ENCODE measurements at regions not wholly inside any gene's neighbourhood (a gene's known extent, or its start where the extent isn't known, plus 50 kb on each side); places are given as distances from the start of the nearest gene placed in this dataset.

GRCh38 chr3:72306800-72307341 lies 521.9 kb upstream of the PROK2 start:
- Histone ChIP-seq H3K4me3 (ENCODE audit: insufficient read depth, low read depth, low read length) (no peak overlapping the region), H2AK9ac (replicated peaks; ENCODE audit: low read depth, low read length, poor library complexity) (no peak overlapping the region), H3K23ac (ENCODE audit: low read depth, low read length) (no peak overlapping the region), H3K4me2 (ENCODE audit: low read depth, low read length) (no peak overlapping the region), H2BK15ac (ENCODE audit: low read depth, low read length) (no peak overlapping the region), H3K9ac (ENCODE audit: low read depth, low read length) (no peak overlapping the region), H4K5ac (ENCODE audit: low read depth, low read length) (no peak overlapping the region), H3K9me1 (ENCODE audit: insufficient read depth, low read length) (peaks cover 13% of the 10 kb centered on the region), H3K27me3 (ENCODE audit: control insufficient read depth, insufficient read depth, low read length) (peaks cover 5% of the 10 kb centered on the region; the same call in 1 of the 2 replicates), H3K56ac (ENCODE audit: extremely low read depth, insufficient read depth, low read length) (no peak overlapping the region), H2BK120ac (ENCODE audit: low read depth, low read length) (no peak overlapping the region), H2BK5ac (ENCODE audit: low read depth, low read length, poor library complexity, severe bottlenecking) (no peak overlapping the region), H3K4me1 (ENCODE audit: control insufficient read depth, insufficient read depth, low read length) (peaks cover 10% of the 10 kb centered on the region), H3K27ac (ENCODE audit: insufficient read depth, low read length) (no peak overlapping the region), H2BK20ac (ENCODE audit: low read depth, low read length) (no peak overlapping the region), H2AK5ac (ENCODE audit: low read depth, low read length) (no peak overlapping the region), H3K4ac (ENCODE audit: low read depth, low read length) (no peak overlapping the region), H3K9me3 (ENCODE audit: control insufficient read depth, insufficient read depth, low read length) (no peaks in the 10 kb centered on the region), H4K91ac (ENCODE audit: insufficient read depth, low read depth, low read length) (no peak overlapping the region), H4K20me1 (ENCODE audit: insufficient read depth, low read length) (no peaks in the 10 kb centered on the region), H2AFZ (replicated peaks; ENCODE audit: low read length, poor library complexity) (no peak overlapping the region), H3K18ac (ENCODE audit: low read depth, low read length) (no peak overlapping the region), H3K14ac (replicated peaks; ENCODE audit: low read depth, low read length) (no peak overlapping the region), H3K36me3 (ENCODE audit: control insufficient read depth, insufficient read depth, low read length) (no peaks in the 10 kb centered on the region), H3K79me1 (ENCODE audit: low read depth in 1 of 2, low read length in 2 of 2) (no peaks in the 10 kb centered on the region), H4K8ac (ENCODE audit: low read depth in 2 of 2, low read length in 2 of 2) (no peak overlapping the region)
- DNase-seq, result peak; percentile 33
- no peak for ATAC-seq (ENCODE audit: low read depth)
- intact Hi-C loops (cut with micrococcal nuclease) (no loop called here), in situ Hi-C loops (cut with MboI; ENCODE audit: low sequenced_read_pairs) (no loop called here), dilution Hi-C loops (cut with HindIII; ENCODE audit: low sequenced_read_pairs, unreplicated experiment) (no loop called here)
- ChIA-PET CTCF (no interaction called here), POLR2A (ENCODE audit: unreplicated experiment) (no interaction called here)
- 100% methylated on average over 1 of the region's 9 CpGs; no CpG with 5 or more reads in 1 of the 2 experiments for WGBS, 2 experiments (ENCODE audit: extremely low coverage in 2 of 2, insufficient read length in 1 of 2)
- no TSS peak for BruUV-seq (replicated peaks)
- TF ChIP-seq NFE2L2 (IDR thresholded peaks at IDR 0.05; ENCODE audit: low read depth, low read length) (no peak), USF2 (IDR thresholded peaks at IDR 0.05; ENCODE audit: low read depth, low read length) (no peak), CTCF (conservative IDR thresholded peaks at IDR 0.05; ENCODE audit: low read depth, low read length) (no peak), CEBPB (IDR thresholded peaks at IDR 0.05; ENCODE audit: low read depth, low read length) (no peak), POLR2A (IDR thresholded peaks at IDR 0.05; ENCODE audit: low read depth, low read length) (no peak), BHLHE40 (IDR thresholded peaks at IDR 0.05; ENCODE audit: low read depth, low read length) (no peak), RFX5 (IDR thresholded peaks at IDR 0.05; ENCODE audit: low read depth, low read length) (no peak), RAD21 (IDR thresholded peaks at IDR 0.05; ENCODE audit: low read length) (no peak), SMC3 (IDR thresholded peaks at IDR 0.05; ENCODE audit: low read depth, low read length) (no peak), ELK1 (IDR thresholded peaks at IDR 0.05; ENCODE audit: borderline replicate concordance, low read depth, low read length) (no peak), CHD1 (IDR thresholded peaks at IDR 0.05; ENCODE audit: low read depth, low read length) (no peak), MAFK (IDR thresholded peaks at IDR 0.05; ENCODE audit: low read depth, low read length) (no peak), RCOR1 (IDR thresholded peaks at IDR 0.05; ENCODE audit: insufficient replicate concordance, low read length) (no peak), MAZ (IDR thresholded peaks at IDR 0.05; ENCODE audit: borderline replicate concordance, low read depth, low read length) (no peak), MXI1 (IDR thresholded peaks at IDR 0.05; ENCODE audit: borderline replicate concordance, low read depth, low read length) (no peak), FOS (IDR thresholded peaks at IDR 0.05; ENCODE audit: low read depth, low read length) (no peak)

Data from IMR-90 (cell line).